ENCODE measurements at regions not wholly inside any gene's neighbourhood (a gene's known extent, or its start where the extent isn't known, plus 50 kb on each side); places are given as distances from the start of the nearest gene placed in this dataset.
"Not testable (repeated sequence)": the region's sequence is repeated elsewhere in the genome, so short reads cannot be mapped to it uniquely, and the experiment has no call there.

DNA sequence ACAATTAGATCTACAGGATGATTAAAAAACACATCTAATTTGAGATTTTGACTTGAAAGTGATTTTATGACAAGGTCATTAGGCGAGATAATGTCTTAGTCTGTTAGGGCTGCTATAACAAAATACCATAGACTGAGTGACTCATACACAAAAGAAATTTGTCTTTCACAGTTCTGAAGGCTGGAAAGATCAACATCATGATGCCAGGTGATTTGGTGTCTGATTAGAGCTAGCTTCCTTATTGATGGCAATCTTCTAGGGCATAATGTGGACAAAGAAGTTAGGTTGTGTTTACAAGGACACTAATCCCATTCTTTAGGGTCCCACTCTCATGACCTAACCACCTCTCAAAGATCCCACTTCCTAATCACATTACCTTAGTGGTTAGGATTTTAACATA, 256.7 kb downstream of the TUSC1 start:
- TF ChIP-seq POLR2A (IDR thresholded peaks at IDR 0.05; ENCODE audit: low read length), result no peak
- no peak for DNase-seq

DNA sequence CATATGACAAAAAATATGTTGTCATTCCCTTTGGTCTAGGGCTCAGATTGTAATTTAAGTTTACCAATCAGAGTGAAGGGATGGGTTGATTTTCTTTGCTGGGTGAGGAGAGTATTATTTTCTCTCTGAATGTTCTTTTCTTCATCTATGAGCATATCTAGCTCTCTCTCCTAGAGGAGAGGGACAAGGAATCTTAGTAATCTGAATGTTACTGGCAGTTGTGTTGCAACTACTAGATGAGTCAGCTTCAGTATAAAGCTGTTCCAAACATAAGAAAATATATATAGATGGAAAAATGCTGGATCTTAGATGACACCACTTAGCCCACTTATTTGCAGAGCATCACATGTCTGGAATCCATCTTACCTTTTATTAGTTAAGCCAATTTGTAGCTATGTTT, 259.3 kb downstream of the TUSC1 start:
- no peak for DNase-seq
- no peak for TF ChIP-seq GATA1 (IDR thresholded peaks at IDR 0.05; ENCODE audit: low read depth, low read length)
- TF ChIP-seq POLR2A (IDR thresholded peaks at IDR 0.05; ENCODE audit: low read length), result no peak

DNA sequence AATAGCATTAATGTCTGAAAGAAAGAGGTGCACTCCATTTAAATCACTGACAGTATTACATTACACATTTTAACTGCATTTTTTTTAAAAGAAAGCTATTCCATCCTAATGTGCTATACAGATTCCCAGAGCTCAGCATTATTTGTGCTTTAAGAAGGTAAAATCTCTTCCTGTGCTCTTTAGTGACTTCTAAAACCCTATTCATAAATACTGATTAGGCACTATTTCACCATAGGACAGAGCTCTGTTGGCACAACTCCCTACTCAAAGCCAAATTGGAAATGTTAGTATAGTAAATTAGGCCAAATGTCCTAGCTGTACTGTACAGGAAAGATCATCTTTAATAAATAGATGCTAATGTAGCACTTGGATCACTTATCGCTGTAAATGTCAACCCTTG, 262.5 kb downstream of the TUSC1 start:
- no peak for DNase-seq
- no peak for TF ChIP-seq GATA1 (IDR thresholded peaks at IDR 0.05; ENCODE audit: low read depth, low read length)
- no peak for TF ChIP-seq POLR2A (IDR thresholded peaks at IDR 0.05; ENCODE audit: low read length)

DNA sequence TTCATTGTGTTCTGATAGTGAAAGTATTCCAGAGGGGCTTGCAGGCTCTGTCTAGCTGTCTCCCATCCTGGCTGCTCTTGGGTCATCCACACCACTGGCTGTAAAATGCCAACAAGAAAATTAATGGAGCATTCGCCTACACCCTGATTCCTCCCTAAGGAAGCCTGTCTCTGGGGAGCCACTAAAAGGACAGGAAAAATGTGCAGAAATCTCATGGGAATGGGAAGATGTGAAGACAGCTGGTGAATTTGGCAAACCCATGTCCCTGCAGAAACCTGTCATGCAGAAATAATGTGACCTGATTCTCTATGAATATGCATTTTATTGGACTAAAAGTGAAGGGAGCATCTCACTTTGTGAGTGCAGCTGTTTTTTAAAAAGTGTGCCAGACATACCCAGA, 265.6 kb downstream of the TUSC1 start:
- TF ChIP-seq GATA1 (IDR thresholded peaks at IDR 0.05; ENCODE audit: low read depth, low read length), result no peak
- no peak for TF ChIP-seq POLR2A (IDR thresholded peaks at IDR 0.05; ENCODE audit: low read length)

DNA sequence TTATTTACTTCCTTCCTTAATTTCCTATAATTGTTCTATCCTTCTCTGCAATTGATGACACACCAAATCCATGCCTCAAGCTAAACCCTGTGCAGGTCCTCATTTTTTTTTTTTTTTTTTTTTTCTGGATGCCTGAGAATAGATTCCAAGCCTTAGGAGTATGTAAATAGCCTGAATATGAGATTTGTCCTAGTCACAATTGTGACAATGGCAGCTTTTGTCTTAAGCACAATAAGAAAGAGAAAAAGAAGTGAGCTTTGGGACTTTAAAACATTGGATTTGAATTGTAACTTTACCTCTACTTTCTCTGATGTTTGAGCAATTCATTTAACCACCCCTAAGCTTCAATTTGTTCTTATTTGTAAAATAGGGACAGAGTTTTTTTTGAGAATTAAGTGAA, 280.5 kb downstream of the TUSC1 start:
- no peak for DNase-seq
- TF ChIP-seq POLR2A (IDR thresholded peaks at IDR 0.05; ENCODE audit: low read length) (no peak), GATA1 (IDR thresholded peaks at IDR 0.05; ENCODE audit: low read depth, low read length) (no peak)

More for the DNA sequence above, 265.6 kb downstream of the TUSC1 start:
- DNase-seq, result no peak

DNA sequence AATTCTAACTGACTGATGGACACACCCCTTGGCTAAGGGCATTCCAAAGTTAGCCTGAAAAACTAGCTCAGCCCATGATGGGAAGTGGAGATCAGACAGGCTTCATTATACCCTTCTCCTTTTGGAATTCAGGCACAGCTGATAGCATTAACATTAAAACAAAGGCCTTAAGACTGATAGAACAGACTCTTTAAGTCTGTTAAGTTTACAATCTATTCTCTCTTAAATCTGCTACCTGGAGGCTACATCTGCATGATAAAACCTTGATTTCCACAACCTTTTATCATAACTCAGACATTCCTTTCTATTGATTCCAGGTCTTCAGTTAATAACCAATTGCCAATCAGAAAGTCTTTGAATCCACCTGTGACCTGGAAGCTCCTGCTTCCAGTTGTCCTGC, 281.4 kb downstream of the TUSC1 start:
- DNase-seq, result no peak

DNA sequence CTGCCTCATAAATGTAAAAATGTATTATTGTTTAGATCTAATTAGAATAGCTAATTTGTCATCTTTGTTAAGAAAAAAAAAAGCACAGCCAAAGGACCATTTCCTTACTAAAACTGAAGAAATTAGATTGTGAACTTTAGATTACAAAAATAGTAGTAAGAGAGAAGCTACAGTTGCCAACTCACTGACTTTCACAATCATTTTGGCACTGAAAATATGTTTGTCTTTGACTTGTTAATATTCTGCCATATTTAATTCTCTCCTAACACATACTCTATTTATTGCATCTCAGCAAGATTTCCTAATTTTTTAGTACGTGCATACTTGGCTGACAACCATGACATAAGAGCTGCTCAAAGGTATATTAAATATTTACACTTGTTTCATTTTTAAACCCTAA, 297.1 kb downstream of the TUSC1 start:
- TF ChIP-seq POLR2A (IDR thresholded peaks at IDR 0.05; ENCODE audit: low read length) (no peak), GATA1 (IDR thresholded peaks at IDR 0.05; ENCODE audit: low read depth, low read length) (no peak)

More for the DNA sequence above, 281.4 kb downstream of the TUSC1 start:
- no peak for TF ChIP-seq GATA1 (IDR thresholded peaks at IDR 0.05; ENCODE audit: low read depth, low read length)
- TF ChIP-seq POLR2A (IDR thresholded peaks at IDR 0.05; ENCODE audit: low read length), result no peak

DNA sequence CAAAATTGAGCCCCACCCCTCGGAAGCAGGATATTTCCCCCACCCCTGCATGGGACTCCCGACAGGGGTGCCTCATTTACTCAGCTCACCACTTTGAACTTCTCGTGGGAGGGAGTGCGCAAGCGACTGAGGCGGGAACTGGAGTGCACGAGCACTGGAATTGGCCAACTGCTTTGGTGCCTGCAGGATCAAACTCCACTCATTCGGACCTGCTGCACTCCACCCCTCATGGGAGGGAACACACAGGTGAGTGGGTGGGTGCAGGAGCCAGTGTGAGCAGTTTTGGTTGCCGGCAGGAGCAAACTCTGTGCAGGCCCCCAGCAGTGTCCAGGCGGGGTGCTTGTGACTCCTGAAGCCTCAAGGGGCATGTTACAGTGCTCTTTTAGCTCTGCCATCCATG, 301.2 kb downstream of the TUSC1 start:
- DNase-seq, result no peak

More for the DNA sequence above, 297.1 kb downstream of the TUSC1 start:
- DNase-seq, result no peak

DNA sequence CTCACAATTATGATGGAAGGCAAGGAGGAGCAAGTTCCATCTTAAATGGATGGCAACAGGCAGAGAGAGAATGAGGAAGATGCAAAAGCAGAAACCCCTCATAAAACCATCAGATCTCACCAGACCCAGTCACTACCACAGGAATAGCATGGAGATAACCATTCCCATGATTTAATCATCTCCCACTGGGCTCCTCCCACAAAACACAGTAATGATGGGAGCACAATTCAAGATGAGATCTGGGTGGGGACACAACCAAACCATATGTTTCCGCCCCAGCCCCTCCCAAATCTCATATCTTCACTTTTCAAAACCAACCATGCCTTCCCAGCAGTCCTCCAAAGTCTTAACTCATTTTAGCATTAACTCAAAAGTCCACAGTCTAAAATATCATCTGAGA, 304.0 kb downstream of the TUSC1 start:
- DNase-seq, result no peak
- no peak for TF ChIP-seq GATA1 (IDR thresholded peaks at IDR 0.05; ENCODE audit: low read depth, low read length)
- no peak for TF ChIP-seq POLR2A (IDR thresholded peaks at IDR 0.05; ENCODE audit: low read length)

More for the DNA sequence above, 301.2 kb downstream of the TUSC1 start:
- TF ChIP-seq POLR2A (IDR thresholded peaks at IDR 0.05; ENCODE audit: low read length) (no peak), GATA1 (IDR thresholded peaks at IDR 0.05; ENCODE audit: low read depth, low read length) (no peak)

DNA sequence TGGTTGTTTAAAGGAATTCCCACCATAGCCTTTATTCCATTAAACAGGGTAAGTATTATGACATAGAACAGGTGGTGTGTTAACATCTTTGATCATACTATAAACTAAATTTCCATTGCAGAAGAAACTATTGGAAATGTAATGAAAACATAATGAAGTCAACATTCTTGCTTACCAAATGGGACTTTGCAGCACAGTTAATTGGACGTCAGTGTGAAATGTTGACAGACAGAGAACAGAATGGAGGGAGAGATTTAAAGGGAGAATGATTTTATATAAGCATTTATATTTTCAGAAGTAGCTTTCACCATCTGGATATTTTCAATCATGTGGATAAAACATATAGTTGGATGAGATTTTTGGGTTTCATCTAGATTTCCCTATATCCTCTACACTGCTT, 311.3 kb downstream of the TUSC1 start:
- TF ChIP-seq POLR2A (IDR thresholded peaks at IDR 0.05; ENCODE audit: low read length) (no peak), GATA1 (IDR thresholded peaks at IDR 0.05; ENCODE audit: low read depth, low read length) (no peak)
- DNase-seq, result no peak

DNA sequence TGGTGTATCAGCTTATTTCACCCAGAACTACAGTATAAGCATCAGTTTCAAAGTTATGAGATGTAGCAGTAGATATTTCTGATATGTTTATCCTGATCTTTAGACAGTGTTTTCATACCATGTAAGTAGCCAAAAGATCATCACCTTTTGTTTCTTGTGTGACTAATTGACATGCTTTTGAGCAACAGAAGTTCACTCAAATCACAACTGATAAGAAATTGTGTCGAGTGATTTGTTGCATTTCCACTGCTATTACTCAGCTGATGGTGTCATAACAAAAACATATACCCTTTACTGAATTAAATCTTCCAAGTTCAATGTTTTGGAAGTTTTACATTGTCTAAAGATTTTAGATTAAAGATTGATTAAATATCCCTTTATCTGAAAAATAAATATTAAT, 324.5 kb downstream of the TUSC1 start:
- no peak for DNase-seq
- TF ChIP-seq POLR2A (IDR thresholded peaks at IDR 0.05; ENCODE audit: low read length), result no peak
- no peak for TF ChIP-seq GATA1 (IDR thresholded peaks at IDR 0.05; ENCODE audit: low read depth, low read length)

DNA sequence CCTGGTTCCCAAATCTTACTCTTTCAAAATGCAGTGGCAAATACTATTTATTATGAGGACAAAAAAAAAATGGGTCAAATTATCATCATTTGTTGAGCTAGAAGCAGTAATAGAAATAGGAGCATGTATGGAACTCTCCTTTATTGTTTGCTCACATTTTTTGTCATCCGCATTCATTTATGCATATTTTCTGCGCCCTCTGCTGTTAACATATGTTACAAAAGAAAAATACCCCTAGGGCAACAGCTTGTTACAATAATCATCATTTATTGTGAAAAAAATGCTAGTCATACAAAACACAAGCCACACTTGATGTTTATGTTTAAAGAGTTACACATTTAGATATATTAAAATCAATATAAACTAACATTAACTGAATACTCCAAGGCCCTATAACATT, 328.2 kb downstream of the TUSC1 start:
- TF ChIP-seq POLR2A (IDR thresholded peaks at IDR 0.05; ENCODE audit: low read length) (no peak), GATA1 (IDR thresholded peaks at IDR 0.05; ENCODE audit: low read depth, low read length) (no peak)
- no peak for DNase-seq

DNA sequence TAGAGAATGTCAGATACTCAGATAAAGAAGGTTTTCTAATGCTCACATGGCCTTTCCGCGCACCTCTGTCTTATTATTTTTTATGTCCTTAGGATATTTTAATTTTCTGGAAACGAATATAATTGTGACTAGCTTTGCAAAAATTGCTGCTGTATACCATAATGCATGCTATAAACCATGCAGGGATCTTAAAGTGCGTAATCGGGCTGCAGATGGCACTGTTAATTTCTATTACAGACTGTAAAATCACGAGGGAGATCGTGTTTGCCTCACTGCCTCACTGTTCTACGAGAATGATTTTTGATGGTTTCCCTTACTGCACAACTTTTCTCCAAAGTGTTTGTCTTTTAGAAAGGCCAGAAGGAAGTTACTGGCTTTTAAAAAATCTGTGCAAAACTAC, 356.1 kb downstream of the TUSC1 start:
- no peak for DNase-seq
- no peak for TF ChIP-seq POLR2A (IDR thresholded peaks at IDR 0.05; ENCODE audit: low read length)
- TF ChIP-seq GATA1 (IDR thresholded peaks at IDR 0.05; ENCODE audit: low read depth, low read length), result no peak

DNA sequence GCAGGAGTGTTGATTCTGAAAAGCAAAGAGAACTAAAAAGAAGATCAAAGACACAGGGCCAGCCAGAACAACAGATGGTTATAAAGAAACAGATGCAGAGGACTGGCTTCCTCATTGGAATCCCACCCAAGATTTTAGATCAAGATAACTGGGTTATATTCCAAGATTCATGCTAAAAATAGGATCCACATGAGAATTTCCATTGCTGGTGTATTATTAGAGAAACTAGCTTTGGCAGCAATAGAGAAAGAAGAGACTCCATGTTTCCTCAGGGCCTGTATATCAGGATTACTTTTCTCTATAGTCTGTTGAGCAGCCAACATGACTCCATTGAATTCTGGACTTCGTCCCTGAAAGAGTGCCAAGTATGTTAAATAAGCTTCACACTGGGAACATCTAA, 367.3 kb downstream of the TUSC1 start:
- no peak for TF ChIP-seq POLR2A (IDR thresholded peaks at IDR 0.05; ENCODE audit: low read length)
- no peak for TF ChIP-seq GATA1 (IDR thresholded peaks at IDR 0.05; ENCODE audit: low read depth, low read length)

DNA sequence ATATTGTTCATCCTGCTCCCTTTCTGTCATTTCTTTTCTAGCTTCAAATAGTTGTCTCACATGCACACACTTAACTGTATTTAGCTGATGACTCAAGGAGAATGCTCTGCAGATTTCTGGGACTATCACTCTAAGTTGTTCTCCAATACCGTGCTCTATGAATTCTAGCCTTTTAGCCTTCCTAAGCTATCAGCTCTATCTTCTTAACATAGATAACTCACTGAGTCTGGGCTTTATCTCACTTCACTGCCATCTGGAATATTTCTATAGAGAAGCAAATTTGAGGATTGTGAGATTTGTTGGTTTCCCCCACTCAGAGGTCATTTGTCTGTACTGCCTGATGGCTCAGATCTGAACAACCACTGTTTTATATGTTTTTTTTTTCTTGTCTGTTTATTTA, 369.7 kb downstream of the TUSC1 start:
- TF ChIP-seq GATA1 (IDR thresholded peaks at IDR 0.05; ENCODE audit: low read depth, low read length) (no peak), POLR2A (IDR thresholded peaks at IDR 0.05; ENCODE audit: low read length) (no peak)
- DNase-seq, result no peak

More for the DNA sequence above, 367.3 kb downstream of the TUSC1 start:
- DNase-seq, result no peak

DNA sequence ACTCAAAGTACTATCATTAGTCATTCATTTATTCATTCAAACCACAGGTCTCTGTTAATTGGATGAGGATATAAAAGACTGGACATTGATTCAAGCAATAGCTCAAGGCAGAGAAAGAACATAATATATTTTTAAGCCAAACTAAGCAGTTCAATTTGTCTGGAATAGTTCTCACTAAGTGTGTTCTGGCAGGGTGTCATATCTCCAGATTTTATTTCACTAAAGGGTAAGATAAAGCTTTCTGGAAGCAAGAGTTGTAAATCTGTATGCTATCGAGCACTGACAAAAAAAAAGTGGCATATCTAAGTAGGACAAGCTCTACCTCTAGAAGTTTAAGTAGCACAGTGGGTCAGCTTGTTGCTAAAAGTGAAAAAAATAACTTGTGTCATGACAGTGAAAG, 375.6 kb downstream of the TUSC1 start:
- TF ChIP-seq GATA1 (IDR thresholded peaks at IDR 0.05; ENCODE audit: low read depth, low read length) (no peak), POLR2A (IDR thresholded peaks at IDR 0.05; ENCODE audit: low read length) (no peak)
- no peak for DNase-seq

DNA sequence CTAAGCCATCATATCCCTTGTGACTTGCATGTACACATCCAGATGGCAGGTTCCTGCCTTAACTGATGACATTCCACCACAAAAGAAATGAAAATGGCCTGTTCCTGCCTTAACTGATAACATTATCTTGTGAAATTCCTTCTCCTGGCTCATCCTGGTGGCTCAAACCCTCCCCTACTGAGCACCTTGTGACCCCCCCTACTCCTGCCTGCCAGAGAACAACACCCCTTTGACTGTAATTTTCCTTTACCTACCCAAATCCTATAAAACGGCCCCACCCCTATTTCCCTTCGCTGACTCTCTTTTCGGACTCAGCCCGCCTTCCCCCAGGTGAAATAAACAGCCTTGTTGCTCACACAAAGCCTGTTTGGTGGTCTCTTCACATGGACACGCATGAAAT, 390.0 kb downstream of the TUSC1 start:
- DNase-seq, result not testable (repeated sequence)
